MM.1S (cell line): ENCODE measurements at regions not wholly inside any gene's neighbourhood (a gene's known extent, or its start where the extent isn't known, plus 50 kb on each side); places are given as distances from the start of the nearest gene placed in this dataset.

Experiments used
- DNase-seq: peaks from one replicate; pipeline ENCODE4 v3.0.0-alpha.2; 2015
- H2AFZ ChIP-seq: fragments of 300-600 bp; sonication (generic); 2 replicates; pipeline ENCODE4 v1.6.0; 2016; ENCODE audit warnings: antibody characterized with exemption, low read length
- H3F3A ChIP-seq: fragments of 300-600 bp; sonication (generic); 2 replicates; pipeline ENCODE4 v1.6.1; 2016; ENCODE audit warnings: mild to moderate bottlenecking, antibody characterized with exemption, low read length, moderate library complexity, mixed read lengths; ENCODE audit not compliant: insufficient read depth
- H3K27ac ChIP-seq: fragments of 300-600 bp; sonication (generic); 2 replicates; pipeline ENCODE4 v1.5.1; 2016; ENCODE audit warnings: mild to moderate bottlenecking, low read length
- H3K27me3 ChIP-seq: fragments of 300-600 bp; sonication (generic); replicated peaks from 2 replicates; pipeline ENCODE4 v1.6.0; 2016; ENCODE audit warnings: low read length; ENCODE audit not compliant: insufficient read depth
- H3K36me3 ChIP-seq: fragments of 300-600 bp; sonication (generic); replicated peaks from 2 replicates; pipeline ENCODE4 v1.6.1; 2016; ENCODE audit warnings: mild to moderate bottlenecking, low read length, mixed read lengths; ENCODE audit not compliant: insufficient read depth
- H3K4me1 ChIP-seq: fragments of 300-600 bp; sonication (generic); 2 replicates; pipeline ENCODE4 v1.6.1; 2016; ENCODE audit warnings: low read length, mixed read lengths
- H3K4me2 ChIP-seq: fragments of 300-600 bp; sonication (generic); 2 replicates; pipeline ENCODE4 v1.6.0; 2016; ENCODE audit warnings: low read depth, low read length
- H3K4me3 ChIP-seq: fragments of 300-600 bp; sonication (generic); 2 replicates; pipeline ENCODE4 v1.5.1; 2016; ENCODE audit warnings: low read length, mixed read lengths
- H3K79me2 ChIP-seq: fragments of 300-600 bp; sonication (generic); 2 replicates; pipeline ENCODE4 v1.6.1; 2016; ENCODE audit warnings: mixed run types, low read length, mixed read lengths
- H3K9ac ChIP-seq: fragments of 300-600 bp; sonication (generic); 2 replicates; pipeline ENCODE4 v1.6.1; 2016; ENCODE audit warnings: low read length, mixed read lengths
- H3K9me2 ChIP-seq: fragments of 300-600 bp; sonication (generic); replicated peaks from 2 replicates; pipeline ENCODE4 v1.6.1; 2016; ENCODE audit warnings: mild to moderate bottlenecking, low read length, mixed read lengths; ENCODE audit not compliant: insufficient read depth
- H3K9me3 ChIP-seq: fragments of 300-600 bp; sonication (generic); replicated peaks from 2 replicates; pipeline ENCODE4 v1.6.1; 2016; ENCODE audit warnings: mild to moderate bottlenecking, low read length, mixed read lengths; ENCODE audit not compliant: insufficient read depth
- H4K20me1 ChIP-seq: fragments of 300-600 bp; sonication (generic); 2 replicates; pipeline ENCODE4 v1.6.1; 2016; ENCODE audit warnings: mild to moderate bottlenecking, low read length, moderate library complexity, mixed read lengths; ENCODE audit not compliant: insufficient read depth
- EZH2 ChIP-seq: fragments of 300-600 bp; sonication (generic); optimal IDR thresholded peaks from 2 replicates; pipeline ENCODE3; 2017; ENCODE audit warnings: low read depth, mild to moderate bottlenecking, antibody characterized with exemption, low read length, mixed read lengths
- EZH2phosphoT487 ChIP-seq: fragments of 300-600 bp; sonication (generic); IDR thresholded peaks from 2 replicates; pipeline ENCODE4 v1.6.1; 2018; ENCODE audit warnings: antibody characterized with exemption, low read length
- TF ChIP-seq, protein P1 (sequence below): fragments of 300-600 bp; sonication (generic); IDR thresholded peaks from 2 replicates; pipeline ENCODE4 v1.5.1; 2016; ENCODE audit warnings: antibody characterized with exemption, low read length, mixed read lengths

DNA sequence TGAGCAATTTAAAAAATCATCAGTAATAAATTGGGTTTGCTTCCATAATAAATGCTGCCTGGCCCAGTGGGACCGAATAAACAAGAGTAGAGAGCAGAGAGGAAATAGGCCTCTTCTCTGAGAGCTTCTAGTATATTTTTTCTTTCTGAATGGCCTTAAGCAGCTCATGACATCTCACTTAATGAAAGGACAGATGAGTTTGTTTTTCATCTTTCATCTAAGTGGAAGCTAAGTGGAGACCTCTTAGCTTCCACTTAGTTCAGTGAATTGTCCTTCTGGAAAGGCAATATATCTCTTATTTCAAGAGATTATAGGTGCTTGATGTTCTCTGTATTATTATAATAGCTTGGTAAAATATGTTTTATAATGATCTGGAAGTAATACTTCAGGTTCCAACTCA is 245.9 kb upstream of the ANO3 start:
- H3K36me3 ChIP-seq = no peaks in the 10 kb centered on the region
- H4K20me1 ChIP-seq = no peaks in the 10 kb centered on the region
- DNase-seq = no peak
- H3K4me1 ChIP-seq = peaks cover 51% of the 10 kb centered on the region
- TF ChIP-seq EZH2 = no peak
- TF ChIP-seq, protein P1, sequence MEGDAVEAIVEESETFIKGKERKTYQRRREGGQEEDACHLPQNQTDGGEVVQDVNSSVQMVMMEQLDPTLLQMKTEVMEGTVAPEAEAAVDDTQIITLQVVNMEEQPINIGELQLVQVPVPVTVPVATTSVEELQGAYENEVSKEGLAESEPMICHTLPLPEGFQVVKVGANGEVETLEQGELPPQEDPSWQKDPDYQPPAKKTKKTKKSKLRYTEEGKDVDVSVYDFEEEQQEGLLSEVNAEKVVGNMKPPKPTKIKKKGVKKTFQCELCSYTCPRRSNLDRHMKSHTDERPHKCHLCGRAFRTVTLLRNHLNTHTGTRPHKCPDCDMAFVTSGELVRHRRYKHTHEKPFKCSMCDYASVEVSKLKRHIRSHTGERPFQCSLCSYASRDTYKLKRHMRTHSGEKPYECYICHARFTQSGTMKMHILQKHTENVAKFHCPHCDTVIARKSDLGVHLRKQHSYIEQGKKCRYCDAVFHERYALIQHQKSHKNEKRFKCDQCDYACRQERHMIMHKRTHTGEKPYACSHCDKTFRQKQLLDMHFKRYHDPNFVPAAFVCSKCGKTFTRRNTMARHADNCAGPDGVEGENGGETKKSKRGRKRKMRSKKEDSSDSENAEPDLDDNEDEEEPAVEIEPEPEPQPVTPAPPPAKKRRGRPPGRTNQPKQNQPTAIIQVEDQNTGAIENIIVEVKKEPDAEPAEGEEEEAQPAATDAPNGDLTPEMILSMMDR = no peak
- TF ChIP-seq EZH2phosphoT487 = no peak
- H3K4me3 ChIP-seq = no peak overlapping the region
- peak overlapping the region; percentile 55 for H2AFZ ChIP-seq
- peak overlapping the region; percentile 46 for H3K4me2 ChIP-seq
- H3K9ac ChIP-seq = peak overlapping the region; percentile 67
- H3K27me3 ChIP-seq = no peaks in the 10 kb centered on the region
- peaks cover 24% of the 10 kb centered on the region for H3F3A ChIP-seq
- no peaks in the 10 kb centered on the region for H3K9me3 ChIP-seq
- peak overlapping the region; percentile 91 for H3K27ac ChIP-seq
- no peaks in the 10 kb centered on the region for H3K9me2 ChIP-seq
- no peaks in the 10 kb centered on the region for H3K79me2 ChIP-seq

DNA sequence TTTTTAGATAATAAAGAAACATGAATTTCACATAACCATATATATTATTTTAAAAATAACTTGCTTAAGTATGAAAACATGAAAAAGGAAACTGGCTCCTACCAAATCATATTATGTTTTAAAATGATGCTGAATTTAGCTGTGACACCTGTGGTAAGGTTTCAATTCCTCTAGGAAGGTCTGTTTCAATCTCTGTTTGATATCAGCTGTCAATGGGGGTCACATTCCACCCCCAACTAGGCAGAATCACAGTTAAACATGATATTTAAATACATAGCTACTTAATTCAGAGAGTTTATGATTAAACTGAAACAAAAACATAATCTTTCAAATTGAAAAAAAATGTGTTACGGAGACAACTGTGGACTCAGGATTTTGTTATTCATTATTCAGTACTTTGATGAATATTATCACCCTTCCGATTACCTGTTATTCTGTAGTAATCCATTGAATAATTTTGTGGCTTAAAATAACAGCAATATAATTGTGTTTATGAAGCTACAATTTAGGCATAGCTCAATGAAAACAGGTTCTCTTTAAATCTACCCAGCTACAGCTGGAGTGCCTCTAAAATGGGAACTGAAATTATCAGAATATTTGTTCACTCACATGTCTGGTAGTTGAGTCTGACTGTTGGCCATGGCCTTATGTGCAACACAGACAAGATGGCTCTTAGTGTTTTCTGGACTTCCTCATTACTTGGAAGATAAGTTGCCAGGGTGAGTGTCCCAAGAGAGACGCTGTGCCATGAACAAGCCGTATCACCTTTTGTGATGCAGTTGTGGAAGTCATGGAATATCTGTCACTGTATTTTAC is 244.6 kb upstream of the ANO3 start:
- TF ChIP-seq, protein P1 = no peak
- TF ChIP-seq EZH2 = no peak
- TF ChIP-seq EZH2phosphoT487 = no peak
- Histone ChIP-seq H3K27me3 (no peaks in the 10 kb centered on the region), H3K79me2 (no peaks in the 10 kb centered on the region), H3K36me3 (no peaks in the 10 kb centered on the region), H3K4me2 (peak overlapping the region; percentile 46), H3K9me2 (no peaks in the 10 kb centered on the region), H3F3A (peaks cover 24% of the 10 kb centered on the region), H4K20me1 (no peaks in the 10 kb centered on the region), H3K27ac (peak overlapping the region; percentile 91), H2AFZ (peak overlapping the region; percentile 55), H3K4me1 (peaks cover 54% of the 10 kb centered on the region), H3K4me3 (no peak overlapping the region), H3K9me3 (no peaks in the 10 kb centered on the region), H3K9ac (peak overlapping the region; percentile 67)
- peak; percentile 85 for DNase-seq

DNA sequence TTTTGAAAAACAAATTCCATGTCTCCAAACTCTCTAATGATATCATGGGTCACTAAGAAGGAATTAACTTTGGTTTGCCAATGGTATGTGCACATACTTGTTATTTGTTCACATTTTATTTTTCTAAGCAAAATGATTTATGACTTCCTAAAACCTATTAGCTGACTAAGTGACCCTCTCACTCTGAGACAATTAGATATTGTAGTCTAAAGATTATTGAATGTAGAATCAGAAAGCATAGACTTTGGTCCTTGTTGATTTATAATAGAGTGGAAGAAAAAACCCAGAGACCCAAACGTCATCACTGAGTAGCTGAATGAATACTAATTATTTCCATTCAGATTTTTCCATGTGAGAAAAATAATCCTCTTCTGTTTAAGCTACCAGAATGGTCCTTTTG is 243.5 kb upstream of the ANO3 start:
- Histone ChIP-seq H3K27ac (peak overlapping the region; percentile 91; the same call in 1 of the 2 replicates), H3K9me3 (no peaks in the 10 kb centered on the region), H3K4me3 (no peak overlapping the region), H3K27me3 (no peaks in the 10 kb centered on the region), H3K9ac (no peak overlapping the region), H2AFZ (0 out of 2 replicates have a peak overlapping the region, but pooled peaks have one; percentile 6), H3K79me2 (no peaks in the 10 kb centered on the region), H3K9me2 (no peaks in the 10 kb centered on the region), H3K4me1 (peaks cover 54% of the 10 kb centered on the region), H3K36me3 (no peaks in the 10 kb centered on the region), H3F3A (peaks cover 24% of the 10 kb centered on the region), H4K20me1 (no peaks in the 10 kb centered on the region), H3K4me2 (no peak overlapping the region)
- no peak for TF ChIP-seq EZH2
- TF ChIP-seq, protein P1 = no peak
- TF ChIP-seq EZH2phosphoT487 = no peak
- no peak for DNase-seq
